Smooth muscle cell (in vitro differentiated cells): ENCODE measurements at regions not wholly inside any gene's neighbourhood (a gene's known extent, or its start where the extent isn't known, plus 50 kb on each side); places are given as distances from the start of the nearest gene placed in this dataset.

Experiments
- DNase-seq: peaks from one replicate; lab custom pipeline; 2025; ENCODE audit not compliant: unreplicated experiment; lab: John Stamatoyannopoulos, UW
- H2AFZ ChIP-seq: fragments of 200-600 bp; sonication (generic); 2 replicates; pipeline ENCODE4 v1.6.0; 2016; ENCODE audit warnings: antibody characterized with exemption, low read depth, mild to moderate bottlenecking
- H3F3A ChIP-seq: fragments of 200-600 bp; sonication (generic); 2 replicates; pipeline ENCODE4 v1.6.0; 2017; ENCODE audit warnings: antibody characterized with exemption, low read depth
- H3K27ac ChIP-seq: fragments of 200-600 bp; sonication (generic); 2 replicates; pipeline ENCODE4 v1.5.1; 2016; ENCODE audit warnings: low read depth, mild to moderate bottlenecking
- H3K27me3 ChIP-seq: fragments of 200-600 bp; sonication (generic); 2 replicates; pipeline ENCODE4 v1.6.1; 2016; ENCODE audit warnings: low read depth, mild to moderate bottlenecking
- H3K36me3 ChIP-seq: fragments of 200-600 bp; sonication (generic); 2 replicates; pipeline ENCODE4 v1.5.1; 2016; ENCODE audit warnings: low read depth
- H3K4me1 ChIP-seq: fragments of 200-600 bp; sonication (generic); 2 replicates; pipeline ENCODE4 v1.5.1; 2016; ENCODE audit warnings: low read depth
- H3K4me2 ChIP-seq: fragments of 200-600 bp; sonication (generic); 2 replicates; pipeline ENCODE4 v1.6.0; 2016; ENCODE audit warnings: mild to moderate bottlenecking
- H3K4me3 ChIP-seq: fragments of 200-600 bp; sonication (generic); 2 replicates; pipeline ENCODE4 v1.5.1; 2016; ENCODE audit warnings: mild to moderate bottlenecking
- H3K79me2 ChIP-seq: fragments of 200-600 bp; sonication (generic); 2 replicates; pipeline ENCODE4 v1.6.0; 2016; ENCODE audit warnings: low read depth, mild to moderate bottlenecking
- H3K9ac ChIP-seq: fragments of 200-600 bp; sonication (generic); 2 replicates; pipeline ENCODE4 v1.6.0; 2016; ENCODE audit warnings: low read depth
- H3K9me3 ChIP-seq: fragments of 200-600 bp; sonication (generic); replicated peaks from 2 replicates; pipeline ENCODE4 v1.5.1; 2016; ENCODE audit warnings: low read depth
- H4K20me1 ChIP-seq: fragments of 200-600 bp; sonication (generic); 2 replicates; pipeline ENCODE4 v1.6.0; 2016; ENCODE audit warnings: low read depth
- CTCF ChIP-seq: fragments of 200-600 bp; sonication (generic); IDR thresholded peaks from 2 replicates; pipeline ENCODE4 v1.5.1; 2017; ENCODE audit warnings: borderline replicate concordance, mild to moderate bottlenecking, antibody characterized with exemption; ENCODE audit not compliant: insufficient read depth, poor library complexity, severe bottlenecking
- whole genome bisulfite sequencing: methylation state at CpG from one replicate; pipeline ENCODE4 v1.1.7; 2016; ENCODE audit warnings: low lambda C conversion rate; 5-methylcytosine and 5-hydroxymethylcytosine counted together

GRCh38 chr4:53734584-53735353 is 143.5 kb upstream of the LNX1 start:
- Histone ChIP-seq H3F3A (no peaks in the 10 kb centered on the region), H2AFZ (no peak overlapping the region), H4K20me1 (no peaks in the 10 kb centered on the region), H3K4me1 (peaks cover 3% of the 10 kb centered on the region), H3K4me3 (no peak overlapping the region), H3K79me2 (no peaks in the 10 kb centered on the region), H3K27me3 (no peaks in the 10 kb centered on the region), H3K4me2 (peak overlapping the region; percentile 24), H3K9me3 (no peaks in the 10 kb centered on the region), H3K9ac (no peak overlapping the region), H3K27ac (peak overlapping the region; percentile 54), H3K36me3 (no peaks in the 10 kb centered on the region)
- no peak for DNase-seq
- TF ChIP-seq CTCF: no peak
- WGBS: 73% methylated on average over 3 of the region's 3 CpGs

GRCh38 chr4:53734182-53734581 is 142.9 kb upstream of the LNX1 start:
- 85% methylated on average over 8 of the region's 8 CpGs for WGBS
- Histone ChIP-seq H3K9ac (no peak overlapping the region), H3K4me3 (no peak overlapping the region)

GRCh38 chr4:53732661-53733060 is 141.4 kb upstream of the LNX1 start:
- no peaks in the 10 kb centered on the region for H3F3A ChIP-seq
- peak overlapping the region; percentile 25 for H2AFZ ChIP-seq

More at GRCh38 chr4:53734182-53734581, 142.9 kb upstream of the LNX1 start:
- no peak overlapping the region for H3K4me2 ChIP-seq
- H3F3A ChIP-seq: no peaks in the 10 kb centered on the region
- peaks cover 3% of the 10 kb centered on the region for H3K4me1 ChIP-seq
- H2AFZ ChIP-seq: no peak overlapping the region
- H3K27ac ChIP-seq: peak overlapping the region; percentile 54
- H3K9me3 ChIP-seq: no peaks in the 10 kb centered on the region
- no peaks in the 10 kb centered on the region for H3K27me3 ChIP-seq
- H4K20me1 ChIP-seq: no peaks in the 10 kb centered on the region
- H3K79me2 ChIP-seq: no peaks in the 10 kb centered on the region
- H3K36me3 ChIP-seq: no peaks in the 10 kb centered on the region
- no peak for TF ChIP-seq CTCF
- DNase-seq: no peak

More at GRCh38 chr4:53732661-53733060, 141.4 kb upstream of the LNX1 start:
- no peaks in the 10 kb centered on the region for H3K79me2 ChIP-seq
- no peaks in the 10 kb centered on the region for H4K20me1 ChIP-seq
- H3K9me3 ChIP-seq: no peaks in the 10 kb centered on the region
- H3K9ac ChIP-seq: no peak overlapping the region
- H3K27me3 ChIP-seq: no peaks in the 10 kb centered on the region
- no peak for DNase-seq
- H3K36me3 ChIP-seq: no peaks in the 10 kb centered on the region
- peaks cover 3% of the 10 kb centered on the region for H3K4me1 ChIP-seq
- no peak overlapping the region for H3K27ac ChIP-seq
- H3K4me3 ChIP-seq: no peak overlapping the region
- no peak overlapping the region for H3K4me2 ChIP-seq
- TF ChIP-seq CTCF: no peak
- 97% methylated on average over 1 of the region's 1 CpG for WGBS
